ENCODE measurements at regions not wholly inside any gene's neighbourhood (a gene's known extent, or its start where the extent isn't known, plus 50 kb on each side); places are given as distances from the start of the nearest gene placed in this dataset.

- no peak overlapping the region for H3K9ac ChIP-seq
- no peak for TF ChIP-seq Cebpa-rat (IDR thresholded peaks at IDR 0.05)
- H4K20me1 ChIP-seq = no peaks in the 10 kb centered on the region
- no peaks in the 10 kb centered on the region for H3K4me1 ChIP-seq
- no peaks in the 10 kb centered on the region for H3K27me3 ChIP-seq
- H3K36me3 ChIP-seq = no peaks in the 10 kb centered on the region
- H3K9me3 ChIP-seq = no peaks in the 10 kb centered on the region
- H3K4me2 ChIP-seq = no peak overlapping the region
- no peak overlapping the region for H3K27ac ChIP-seq
- H3K4me3 ChIP-seq = no peak overlapping the region
These were observed 441.7 kb upstream of the SOX11 start for GRCh38 chr2:5250482-5250881.

- Histone ChIP-seq H3K27ac (no peak overlapping the region), H3K9ac (no peak overlapping the region), H3K4me3 (no peak overlapping the region), H3K27me3 (no peaks in the 10 kb centered on the region), H3K4me2 (no peak overlapping the region), H3K4me1 (no peaks in the 10 kb centered on the region), H3K9me3 (peaks cover 5% of the 10 kb centered on the region), H3K36me3 (no peaks in the 10 kb centered on the region), H4K20me1 (no peaks in the 10 kb centered on the region)
- TF ChIP-seq Cebpa-rat (IDR thresholded peaks at IDR 0.05) = no peak
These were observed 438.9 kb upstream of the SOX11 start for GRCh38 chr2:5253263-5253662.

- H3K4me2 ChIP-seq = no peak overlapping the region
- no peaks in the 10 kb centered on the region for H3K27me3 ChIP-seq
- no peaks in the 10 kb centered on the region for H4K20me1 ChIP-seq
- no peaks in the 10 kb centered on the region for H3K36me3 ChIP-seq
- H3K4me3 ChIP-seq = no peak overlapping the region
- H3K27ac ChIP-seq = no peak overlapping the region
- TF ChIP-seq Cebpa-rat (IDR thresholded peaks at IDR 0.05) = no peak
- peaks cover 7% of the 10 kb centered on the region for H3K9me3 ChIP-seq
- H3K4me1 ChIP-seq = no peaks in the 10 kb centered on the region
- no peak overlapping the region for H3K9ac ChIP-seq
These were observed 437.3 kb upstream of the SOX11 start for GRCh38 chr2:5254791-5255332.

GRCh38 chr2:5263291-5263690, 428.9 kb upstream of the SOX11 start:
- H3K36me3 ChIP-seq = no peaks in the 10 kb centered on the region
- no peaks in the 10 kb centered on the region for H4K20me1 ChIP-seq
- H3K9ac ChIP-seq = no peak overlapping the region
- no peaks in the 10 kb centered on the region for H3K27me3 ChIP-seq
- no peaks in the 10 kb centered on the region for H3K4me1 ChIP-seq
- no peak overlapping the region for H3K27ac ChIP-seq
- H3K4me3 ChIP-seq = no peak overlapping the region
- H3K4me2 ChIP-seq = no peak overlapping the region
- peaks cover 2% of the 10 kb centered on the region for H3K9me3 ChIP-seq
- TF ChIP-seq Cebpa-rat (IDR thresholded peaks at IDR 0.05) = no peak

- H3K4me3 ChIP-seq = no peak overlapping the region
- H3K9me3 ChIP-seq = no peaks in the 10 kb centered on the region
- no peak overlapping the region for H3K9ac ChIP-seq
- H4K20me1 ChIP-seq = no peaks in the 10 kb centered on the region
- H3K36me3 ChIP-seq = no peaks in the 10 kb centered on the region
- no peak for TF ChIP-seq Cebpa-rat (IDR thresholded peaks at IDR 0.05)
- no peak overlapping the region for H3K27ac ChIP-seq
- H3K27me3 ChIP-seq = no peaks in the 10 kb centered on the region
- H3K4me2 ChIP-seq = no peak overlapping the region
- no peaks in the 10 kb centered on the region for H3K4me1 ChIP-seq
These were observed 427.8 kb upstream of the SOX11 start for GRCh38 chr2:5264361-5264760.

GRCh38 chr2:5285061-5285460, 407.1 kb upstream of the SOX11 start:
- Histone ChIP-seq H3K36me3 (no peaks in the 10 kb centered on the region), H3K27ac (no peak overlapping the region), H3K27me3 (no peaks in the 10 kb centered on the region), H3K4me1 (no peaks in the 10 kb centered on the region), H3K4me3 (no peak overlapping the region), H3K9ac (no peak overlapping the region), H4K20me1 (no peaks in the 10 kb centered on the region), H3K4me2 (no peak overlapping the region), H3K9me3 (no peaks in the 10 kb centered on the region)
- TF ChIP-seq Cebpa-rat (IDR thresholded peaks at IDR 0.05) = no peak

GRCh38 chr2:5285872-5286769, 406.1 kb upstream of the SOX11 start:
- Histone ChIP-seq H3K4me1 (no peaks in the 10 kb centered on the region), H3K9me3 (no peaks in the 10 kb centered on the region), H3K9ac (no peak overlapping the region), H3K27me3 (no peaks in the 10 kb centered on the region), H3K36me3 (no peaks in the 10 kb centered on the region), H4K20me1 (no peaks in the 10 kb centered on the region), H3K4me3 (no peak overlapping the region), H3K27ac (no peak overlapping the region), H3K4me2 (no peak overlapping the region)
- no peak for TF ChIP-seq Cebpa-rat (IDR thresholded peaks at IDR 0.05)

- H4K20me1 ChIP-seq = no peaks in the 10 kb centered on the region
- H3K36me3 ChIP-seq = no peaks in the 10 kb centered on the region
- no peaks in the 10 kb centered on the region for H3K4me1 ChIP-seq
- no peak overlapping the region for H3K27ac ChIP-seq
- H3K4me3 ChIP-seq = no peak overlapping the region
- H3K9me3 ChIP-seq = no peaks in the 10 kb centered on the region
- H3K9ac ChIP-seq = no peak overlapping the region
- TF ChIP-seq Cebpa-rat (IDR thresholded peaks at IDR 0.05) = no peak
- no peak overlapping the region for H3K4me2 ChIP-seq
- no peaks in the 10 kb centered on the region for H3K27me3 ChIP-seq
These were observed 404.4 kb upstream of the SOX11 start for GRCh38 chr2:5287558-5288334.

- Histone ChIP-seq H3K27me3 (no peaks in the 10 kb centered on the region), H3K9ac (no peak overlapping the region), H4K20me1 (no peaks in the 10 kb centered on the region), H3K27ac (no peak overlapping the region), H3K9me3 (no peaks in the 10 kb centered on the region), H3K36me3 (no peaks in the 10 kb centered on the region), H3K4me3 (no peak overlapping the region), H3K4me2 (no peak overlapping the region), H3K4me1 (no peaks in the 10 kb centered on the region)
- TF ChIP-seq Cebpa-rat (IDR thresholded peaks at IDR 0.05) = no peak
These were observed 401.2 kb upstream of the SOX11 start for GRCh38 chr2:5290900-5291546.
